SU-DHL-6 (cell line): ENCODE measurements at regions not wholly inside any gene's neighbourhood (a gene's known extent, or its start where the extent isn't known, plus 50 kb on each side); places are given as distances from the start of the nearest gene placed in this dataset.

Experiments
- H2AFZ ChIP-seq: fragments of 200-600 bp; sonication (generic); 2 replicates; pipeline ENCODE4 v1.6.1; 2014; ENCODE audit warnings: low read depth, mild to moderate bottlenecking, moderate library complexity, mixed read lengths, antibody characterized with exemption, low read length; ENCODE audit not compliant: severe bottlenecking
- H3F3A ChIP-seq: fragments of 200-600 bp; shearing (Covaris generic); 2 replicates; pipeline ENCODE4 v1.6.0; 2016; ENCODE audit warnings: antibody characterized with exemption, mild to moderate bottlenecking; ENCODE audit not compliant: insufficient read depth
- H3K27ac ChIP-seq: fragments of 200-600 bp; sonication (generic); 2 replicates; pipeline ENCODE4 v1.5.1; 2016; ENCODE audit warnings: low read depth, mild to moderate bottlenecking, low read length, moderate library complexity, mixed read lengths
- H3K27me3 ChIP-seq: fragments of 200-600 bp; sonication (generic), shearing (Covaris generic); 2 replicates; pipeline ENCODE4 v1.6.0; 2014; ENCODE audit warnings: mild to moderate bottlenecking, low read length
- H3K36me3 ChIP-seq: fragments of 200-600 bp; sonication (generic); 2 replicates; pipeline ENCODE4 v1.6.1; 2014; ENCODE audit warnings: mild to moderate bottlenecking, low read length, mixed read lengths
- H3K4me2 ChIP-seq: fragments of 300-600, 200-600 bp; shearing (Covaris generic), sonication (generic); 2 replicates; pipeline ENCODE4 v1.6.0; 2014; ENCODE audit warnings: low read length, low read depth, mild to moderate bottlenecking; ENCODE audit not compliant: poor library complexity, severe bottlenecking
- H3K4me3 ChIP-seq: fragments of 200-600 bp; sonication (generic); 2 replicates; pipeline ENCODE4 v1.5.1; 2014; ENCODE audit warnings: antibody characterized with exemption, low read length, mild to moderate bottlenecking, mixed read lengths; ENCODE audit not compliant: insufficient read depth, poor library complexity, severe bottlenecking
- H3K79me2 ChIP-seq: fragments of 200-600 bp; sonication (generic); 2 replicates; pipeline ENCODE4 v1.6.1; 2014; ENCODE audit warnings: mild to moderate bottlenecking, low read length, moderate library complexity; ENCODE audit not compliant: insufficient read depth
- H3K9ac ChIP-seq: fragments of 200-600 bp; sonication (generic); 2 replicates; pipeline ENCODE4 v1.7.0; 2014; ENCODE audit warnings: mild to moderate bottlenecking, low read length
- H3K9me2 ChIP-seq: fragments of 200-600 bp; sonication (generic); replicated peaks from 2 replicates; pipeline ENCODE4 v1.6.1; 2014; ENCODE audit warnings: low read length; ENCODE audit not compliant: insufficient read depth
- H3K9me3 ChIP-seq: fragments of 200-600 bp; sonication (generic); 2 replicates; pipeline ENCODE4 v1.6.1; 2014; ENCODE audit warnings: low read length, mixed read lengths; ENCODE audit not compliant: insufficient read depth
- H4K20me1 ChIP-seq: fragments of 200-600 bp; sonication (generic); 2 replicates; pipeline ENCODE4 v1.6.1; 2014; ENCODE audit warnings: low read depth, mild to moderate bottlenecking, antibody characterized with exemption, low read length, moderate library complexity, mixed read lengths
- CTCF ChIP-seq: fragments of 200-600 bp; sonication (generic); IDR thresholded peaks from one replicate; pipeline ENCODE4 v1.5.1; 2017; ENCODE audit warnings: antibody characterized with exemption, mild to moderate bottlenecking, low read length, moderate library complexity; ENCODE audit not compliant: insufficient read depth, poor library complexity, severe bottlenecking
- EZH2phosphoT487 ChIP-seq: fragments of 200-600 bp; sonication (generic), shearing (Covaris generic); conservative IDR thresholded peaks from 2 replicates; pipeline ENCODE4 v1.6.1; 2018; ENCODE audit warnings: mild to moderate bottlenecking, antibody characterized with exemption, low read length, moderate library complexity, mixed read lengths

- H3K9me2 ChIP-seq = no peaks in the 10 kb centered on the region
- no peak overlapping the region for H3K27ac ChIP-seq
- no peaks in the 10 kb centered on the region for H3F3A ChIP-seq
- H3K79me2 ChIP-seq = no peaks in the 10 kb centered on the region
- no peak overlapping the region for H3K4me3 ChIP-seq
- H3K36me3 ChIP-seq = no peaks in the 10 kb centered on the region
- no peaks in the 10 kb centered on the region for H3K27me3 ChIP-seq
- no peak overlapping the region for H2AFZ ChIP-seq
- H3K4me2 ChIP-seq = no peak overlapping the region
- no peaks in the 10 kb centered on the region for H4K20me1 ChIP-seq
- TF ChIP-seq EZH2phosphoT487 (no peak), CTCF (no peak)
- no peaks in the 10 kb centered on the region for H3K9me3 ChIP-seq
- H3K9ac ChIP-seq = no peak overlapping the region
These were observed 74.7 kb upstream of the IFNAR2 start for GRCh38 chr21:33155005-33155404.

GRCh38 chr21:33155422-33155821, 74.3 kb upstream of the IFNAR2 start:
- Histone ChIP-seq H2AFZ (no peak overlapping the region), H3K27me3 (no peaks in the 10 kb centered on the region)
- TF ChIP-seq EZH2phosphoT487 (no peak), CTCF (no peak)

GRCh38 chr21:33157303-33157702, 72.4 kb upstream of the IFNAR2 start:
- Histone ChIP-seq H3K4me3 (no peak overlapping the region), H3K9me2 (no peaks in the 10 kb centered on the region), H4K20me1 (no peaks in the 10 kb centered on the region), H3F3A (no peaks in the 10 kb centered on the region), H3K9ac (no peak overlapping the region), H2AFZ (no peak overlapping the region), H3K9me3 (no peaks in the 10 kb centered on the region), H3K36me3 (no peaks in the 10 kb centered on the region), H3K4me2 (no peak overlapping the region), H3K79me2 (no peaks in the 10 kb centered on the region), H3K27me3 (no peaks in the 10 kb centered on the region), H3K27ac (no peak overlapping the region)
- no peak for TF ChIP-seq EZH2phosphoT487

More at GRCh38 chr21:33155422-33155821, 74.3 kb upstream of the IFNAR2 start:
- H3K36me3 ChIP-seq = no peaks in the 10 kb centered on the region
- no peak overlapping the region for H3K4me3 ChIP-seq
- no peaks in the 10 kb centered on the region for H3K9me2 ChIP-seq
- no peaks in the 10 kb centered on the region for H4K20me1 ChIP-seq
- H3K4me2 ChIP-seq = no peak overlapping the region
- H3K9ac ChIP-seq = no peak overlapping the region
- H3K9me3 ChIP-seq = no peaks in the 10 kb centered on the region
- H3K79me2 ChIP-seq = no peaks in the 10 kb centered on the region
- H3K27ac ChIP-seq = no peak overlapping the region
- no peaks in the 10 kb centered on the region for H3F3A ChIP-seq

GRCh38 chr21:33158654-33159053, 71.1 kb upstream of the IFNAR2 start:
- no peak overlapping the region for H2AFZ ChIP-seq
- H3K79me2 ChIP-seq = no peaks in the 10 kb centered on the region
- TF ChIP-seq CTCF = no peak
- no peak for TF ChIP-seq EZH2phosphoT487
- H3K4me3 ChIP-seq = no peak overlapping the region
- H3K9me3 ChIP-seq = no peaks in the 10 kb centered on the region
- no peaks in the 10 kb centered on the region for H3F3A ChIP-seq
- H4K20me1 ChIP-seq = no peaks in the 10 kb centered on the region
- no peaks in the 10 kb centered on the region for H3K36me3 ChIP-seq
- H3K9ac ChIP-seq = no peak overlapping the region
- H3K27me3 ChIP-seq = no peaks in the 10 kb centered on the region
- H3K4me2 ChIP-seq = no peak overlapping the region
- no peaks in the 10 kb centered on the region for H3K9me2 ChIP-seq
- no peak overlapping the region for H3K27ac ChIP-seq
